ENCODE measurements at regions not wholly inside any gene's neighbourhood (a gene's known extent, or its start where the extent isn't known, plus 50 kb on each side); places are given as distances from the start of the nearest gene placed in this dataset.
A peak's percentile ranks its signal among the peaks of the same experiment; 100 is the strongest.
"Not testable (repeated sequence)": the region's sequence is repeated elsewhere in the genome, so short reads cannot be mapped to it uniquely, and the experiment has no call there.

- DNase-seq (ENCODE audit: low read depth): no peak
These were observed 156.4 kb upstream of the RAB6C start for GRCh38 chr2:129823044-129823443.

DNA sequence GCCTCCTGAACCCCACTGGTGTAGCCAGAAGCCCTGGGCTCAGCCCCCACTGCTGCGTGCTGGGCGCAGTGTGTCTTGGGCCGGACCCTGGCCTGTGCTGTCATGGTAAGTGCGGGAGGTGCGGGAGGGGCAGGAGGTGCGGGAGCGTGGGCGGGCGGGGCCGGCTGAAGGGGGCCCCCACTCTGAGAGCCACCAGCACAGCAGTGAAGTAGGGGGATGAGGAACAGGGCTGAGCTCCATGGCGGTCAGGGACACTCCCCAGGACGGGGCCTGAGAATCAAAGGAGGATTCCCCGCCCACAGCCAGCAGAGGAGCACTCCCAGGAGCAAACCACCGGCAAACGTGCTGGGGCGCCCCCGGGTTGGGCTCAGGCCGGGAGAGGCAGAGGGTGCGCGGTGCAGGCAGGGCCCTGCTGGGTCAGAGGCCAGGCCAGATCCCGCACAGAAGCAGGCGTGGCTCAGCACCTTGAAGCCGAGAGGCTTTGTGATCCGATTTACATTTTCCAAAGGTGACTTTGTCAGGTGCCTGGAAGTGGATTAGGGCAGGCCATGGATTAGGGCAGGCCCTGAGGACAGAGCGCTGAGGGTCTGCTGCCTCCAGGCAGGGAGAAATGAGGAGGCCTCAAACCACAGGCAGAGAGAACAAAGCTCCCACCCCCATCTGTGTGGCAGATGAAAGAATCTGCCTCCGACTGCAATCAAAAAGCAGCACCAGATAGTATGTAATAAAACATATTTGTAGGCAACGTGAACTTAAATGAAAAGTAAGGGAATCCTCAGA is 152.0 kb upstream of the RAB6C start:
- DNase-seq (ENCODE audit: low read depth): no peak

DNA sequence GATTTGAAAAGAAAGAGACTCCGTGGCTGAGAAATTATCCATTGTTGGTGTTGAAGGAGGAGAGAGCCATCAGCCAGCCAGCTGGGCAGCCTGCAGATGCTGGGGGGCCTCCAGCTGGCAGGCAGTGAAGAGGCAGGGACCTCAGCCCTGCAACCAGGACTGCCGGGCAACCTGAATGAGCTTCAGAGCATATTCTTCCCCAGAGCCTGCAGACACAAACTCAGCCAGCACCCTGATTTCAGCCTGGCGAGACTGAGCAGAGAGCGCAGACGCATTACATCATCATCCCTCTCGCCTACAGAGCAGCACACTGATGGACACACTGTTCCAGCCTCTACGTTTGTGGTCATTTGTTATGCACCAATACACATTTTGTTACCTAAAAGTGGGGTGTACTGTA is 150.7 kb upstream of the RAB6C start:
- DNase-seq (ENCODE audit: low read depth): no peak

DNA sequence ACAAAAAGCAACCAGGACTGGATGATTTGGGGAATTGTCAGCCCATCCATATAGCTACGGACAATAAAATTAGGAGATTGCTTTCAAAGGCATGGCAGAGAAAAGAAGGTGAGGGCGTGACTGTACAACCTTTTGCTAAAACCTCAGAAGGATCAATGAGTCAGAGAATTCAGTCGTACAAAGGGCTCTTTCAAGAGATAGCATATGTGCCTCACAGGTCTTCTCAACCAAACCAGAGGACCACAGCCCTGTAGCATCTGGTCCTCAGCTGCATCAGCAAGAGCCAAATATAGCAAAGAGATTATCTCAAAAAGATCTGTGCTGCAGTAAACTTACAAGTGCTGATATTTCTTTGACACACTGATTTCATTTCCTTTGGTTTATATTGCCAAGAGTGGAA is 149.9 kb upstream of the RAB6C start:
- no peak for DNase-seq (ENCODE audit: low read depth)

- DNase-seq (ENCODE audit: low read depth): no peak
These were observed 148.4 kb upstream of the RAB6C start for GRCh38 chr2:129831018-129831417.

- not testable (repeated sequence) for DNase-seq (ENCODE audit: low read depth)
These were observed 146.0 kb upstream of the RAB6C start for GRCh38 chr2:129833465-129833864.

DNA sequence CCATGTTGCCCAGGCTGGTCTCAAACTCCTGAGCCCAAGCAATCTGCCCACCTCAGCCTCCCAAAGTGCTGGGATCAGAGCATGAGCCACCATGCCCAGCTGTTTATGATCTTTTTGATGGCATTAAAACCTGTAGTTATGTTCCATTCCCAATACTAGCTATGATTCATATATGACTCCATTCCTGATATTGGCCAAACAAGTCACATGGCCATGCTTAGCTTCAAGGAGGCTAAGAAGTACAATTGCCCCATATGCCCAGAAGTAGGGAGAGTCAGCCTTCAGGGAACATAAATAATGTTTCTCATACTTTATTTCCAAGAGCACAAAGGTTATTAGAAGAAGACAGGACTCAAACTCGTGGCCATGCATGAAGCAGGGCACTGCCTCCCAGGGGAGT is 132.4 kb upstream of the RAB6C start:
- DNase-seq (ENCODE audit: low read depth): no peak

GRCh38 chr2:129849559-129850160 is 129.8 kb upstream of the RAB6C start:
- DNase-seq (ENCODE audit: low read depth): no peak

DNA sequence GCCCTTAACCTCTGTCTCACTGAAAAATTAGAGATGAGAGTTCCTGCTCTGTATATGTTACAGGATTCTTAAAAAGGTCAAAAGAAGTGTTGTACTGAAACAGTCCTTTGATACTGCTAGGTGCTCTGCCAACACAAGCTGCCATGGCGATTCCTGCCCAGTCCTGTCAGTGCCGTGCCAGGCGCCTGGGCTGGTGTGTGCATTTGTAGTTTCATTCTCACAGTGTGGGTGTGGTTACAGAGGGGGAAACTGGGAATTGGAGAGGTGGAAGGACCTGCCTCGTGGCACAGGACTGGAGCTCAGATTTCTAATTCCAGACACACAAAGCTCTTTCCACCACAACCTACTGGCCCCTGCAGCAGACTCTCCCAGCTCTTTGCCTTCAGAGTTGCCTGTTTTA is 122.3 kb upstream of the RAB6C start:
- no peak for DNase-seq (ENCODE audit: low read depth)

DNA sequence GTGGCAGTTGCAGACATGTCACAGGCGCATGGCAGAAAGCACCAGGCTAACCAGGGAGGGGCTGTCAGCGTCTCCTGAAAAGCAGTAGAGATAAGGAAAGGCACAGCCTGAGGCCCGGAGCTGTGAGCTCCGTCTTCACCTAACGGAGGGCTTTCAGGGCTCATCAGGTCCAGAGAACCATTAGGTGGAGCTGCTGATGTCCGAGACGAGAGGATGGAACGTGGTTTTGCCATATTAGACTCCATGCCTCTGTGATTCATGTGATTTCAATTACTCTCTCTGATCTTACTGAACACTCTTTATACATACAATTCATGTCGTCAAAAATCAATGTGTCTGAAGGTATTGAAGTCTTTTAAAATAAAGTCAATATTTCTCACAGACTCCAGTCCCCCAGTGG is 120.3 kb upstream of the RAB6C start:
- DNase-seq (ENCODE audit: low read depth): no peak

GRCh38 chr2:129860088-129860487 is 119.4 kb upstream of the RAB6C start:
- no peak for DNase-seq (ENCODE audit: low read depth)

GRCh38 chr2:129861666-129862288 is 117.7 kb upstream of the RAB6C start:
- no peak for DNase-seq (ENCODE audit: low read depth)

GRCh38 chr2:129862668-129863067 is 116.8 kb upstream of the RAB6C start:
- DNase-seq (ENCODE audit: low read depth): no peak

DNA sequence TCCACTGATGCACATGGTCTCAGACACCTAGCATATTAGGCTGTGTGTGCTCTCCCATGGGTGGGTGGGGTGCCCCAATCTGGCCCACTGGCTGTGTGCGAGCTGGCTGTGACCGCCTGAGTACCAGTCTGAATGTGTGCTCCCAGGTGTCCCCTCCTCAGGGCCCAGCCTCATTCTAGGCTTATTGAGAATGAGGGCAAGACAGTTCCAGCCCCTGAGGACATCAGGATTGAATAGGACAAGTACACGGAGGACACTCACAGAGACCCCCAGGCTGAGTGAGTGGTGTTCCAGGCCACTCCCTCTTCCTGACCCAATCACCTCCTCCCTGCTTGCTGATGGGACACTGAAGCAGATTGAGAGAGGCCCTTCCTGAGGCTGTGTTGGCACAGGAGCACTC is 116.1 kb upstream of the RAB6C start:
- no peak for DNase-seq (ENCODE audit: low read depth)

DNA sequence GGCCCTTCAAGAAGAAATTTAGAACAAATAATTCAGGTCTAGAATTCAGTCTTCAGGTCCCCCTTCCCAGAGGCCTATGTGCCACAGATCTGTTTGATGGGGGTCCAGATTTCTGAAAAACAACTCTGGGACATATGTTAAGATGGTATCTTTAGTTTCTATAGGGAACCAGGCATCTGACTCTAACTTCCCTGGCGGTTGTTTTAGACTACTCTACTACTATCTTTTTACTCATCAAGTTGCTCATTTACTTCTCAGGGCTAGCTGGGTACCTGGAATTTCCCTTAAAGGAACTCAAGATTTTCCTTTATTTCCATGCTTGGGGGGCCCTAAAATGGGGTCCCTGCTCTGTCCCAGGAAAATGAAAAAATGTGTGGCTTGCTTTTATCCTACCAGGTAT is 114.7 kb upstream of the RAB6C start:
- DNase-seq (ENCODE audit: low read depth): no peak

- DNase-seq (ENCODE audit: low read depth): no peak
These were observed 113.5 kb upstream of the RAB6C start for GRCh38 chr2:129865976-129866375.

GRCh38 chr2:129866391-129866790 is 113.1 kb upstream of the RAB6C start:
- DNase-seq (ENCODE audit: low read depth): no peak

DNA sequence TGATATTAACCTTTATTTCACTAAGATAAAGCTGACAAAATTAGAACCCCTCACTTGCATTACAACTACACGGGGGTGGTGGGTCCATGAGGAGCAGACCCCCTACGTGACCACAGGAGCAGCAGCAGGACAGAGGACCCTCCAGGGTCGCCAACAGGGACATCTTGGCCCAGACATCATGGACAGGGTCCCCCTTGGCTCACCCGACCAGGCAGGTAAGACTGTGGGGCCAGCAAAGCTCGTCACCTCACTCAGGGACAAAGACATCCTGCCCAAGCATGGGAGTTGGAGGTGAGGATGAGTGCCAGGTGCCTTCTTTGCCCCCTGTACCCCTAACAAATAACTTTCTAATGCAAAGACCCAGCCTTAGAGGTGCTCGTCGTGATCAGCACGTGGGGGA is 111.3 kb upstream of the RAB6C start:
- DNase-seq (ENCODE audit: low read depth): no peak

- DNase-seq (ENCODE audit: low read depth): no peak
These were observed 108.7 kb upstream of the RAB6C start for GRCh38 chr2:129870685-129871241.

DNA sequence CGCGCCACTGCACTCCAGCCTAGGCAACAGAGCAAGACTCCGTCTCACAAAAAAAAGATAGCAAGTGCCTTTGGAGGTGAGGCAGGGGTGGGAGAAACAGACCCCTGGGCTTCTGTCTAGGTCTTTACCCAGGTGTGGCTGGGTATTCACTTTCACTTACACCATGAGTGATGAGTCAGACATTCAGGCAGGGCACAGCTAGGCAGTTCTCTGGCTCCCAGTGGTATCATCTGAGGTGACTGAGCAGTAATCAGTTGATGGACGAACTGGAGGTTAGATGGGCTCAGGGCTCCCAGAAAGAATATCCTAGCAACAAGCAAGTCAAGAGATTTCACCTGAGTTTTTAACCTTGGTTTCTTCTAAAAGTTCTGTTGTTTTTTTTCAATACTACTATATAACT is 107.0 kb upstream of the RAB6C start:
- no peak for DNase-seq (ENCODE audit: low read depth)

- DNase-seq (ENCODE audit: low read depth): no peak
These were observed 102.9 kb upstream of the RAB6C start for GRCh38 chr2:129876541-129876940.

DNA sequence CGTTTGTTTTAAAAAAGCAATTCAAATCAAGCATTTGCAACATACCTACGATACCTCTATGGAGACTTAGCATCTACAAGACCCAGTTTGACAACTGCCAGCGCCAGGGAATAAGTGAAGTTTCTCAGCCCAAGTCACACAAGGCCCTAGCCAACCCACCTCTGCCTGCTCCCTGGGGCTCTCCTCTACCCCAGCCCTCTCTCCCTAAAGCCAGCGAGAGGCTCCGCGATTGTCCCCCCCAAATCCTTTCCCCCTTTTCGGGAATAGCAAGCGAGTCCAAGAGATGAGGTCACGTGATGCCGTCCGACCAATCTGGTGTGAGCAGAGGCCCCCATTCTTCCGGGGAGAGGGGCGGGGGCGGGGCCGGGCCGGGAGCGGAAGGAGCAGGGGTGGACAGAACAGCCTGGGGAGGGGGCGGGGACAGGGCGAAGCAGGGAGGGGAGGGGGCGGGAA is 102.2 kb upstream of the RAB6C start:
- DNase-seq (ENCODE audit: low read depth): peak; percentile 80

Data from stimulated activated CD8-positive, alpha-beta memory T cell treated with anti-CD3 and anti-CD28 coated beads, Interleukin-4, amount 100 ng/mL, for 24 hours (primary cell).